Prostate gland (tissue), 2 donors: ENCODE measurements at regions not wholly inside any gene's neighbourhood (a gene's known extent, or its start where the extent isn't known, plus 50 kb on each side); places are given as distances from the start of the nearest gene placed in this dataset.

Source experiments
- DNase-seq: peaks from one replicate; pipeline ENCODE4 v3.0.0-alpha.2; 2019; ENCODE audit warnings: low spot score
- H3K27ac ChIP-seq, 2 donors: fragments of 200-600 bp; sonication (generic); 2 replicates each; pipeline ENCODE4 v1.5.1; 2017 to 2019
- H3K27me3 ChIP-seq: fragments of 200-600 bp; sonication (generic); replicated peaks from 2 replicates; pipeline ENCODE4 v1.5.1; 2019; ENCODE audit not compliant: insufficient read depth
- H3K36me3 ChIP-seq, 2 donors: fragments of 200-600 bp; sonication (generic); 1 replicate in 1 of 2; 2 replicates in 1 of 2; pipeline versions ENCODE4 v1.5.1 to v1.8.1; 2017 to 2019
- H3K4me1 ChIP-seq: fragments of 200-600 bp; sonication (generic); replicated peaks from 2 replicates; pipeline ENCODE4 v1.5.1; 2019
- H3K4me3 ChIP-seq, 2 donors: fragments of 200-600 bp; sonication (generic); 2 replicates each; pipeline ENCODE4 v1.5.1; 2017 to 2019
- H3K9me3 ChIP-seq: fragments of 200-600 bp; sonication (generic); 2 replicates; pipeline ENCODE4 v1.5.1; 2017
- CTCF ChIP-seq, 4 experiments: fragments of 200-600 bp in 2 of 4; fragments of 450-650 bp in 2 of 4; sonication (generic) in 2 of 4; IDR thresholded peaks; 1 replicate in 3 of 4; 2 replicates in 1 of 4; pipeline ENCODE4 v1.5.1; 2016 to 2019; ENCODE audit warnings: antibody characterized with exemption in 4 of 4, mild to moderate bottlenecking in 2 of 4, moderate library complexity in 2 of 4
- POLR2A ChIP-seq: fragments of 450-650 bp; IDR thresholded peaks from one replicate; pipeline ENCODE4 v1.6.1; 2016; ENCODE audit warnings: antibody characterized with exemption, mild to moderate bottlenecking
- POLR2AphosphoS5 ChIP-seq: sonication (generic); formaldehyde crosslinking; IDR thresholded peaks from one replicate; pipeline ENCODE4 v1.6.1; 2017; ENCODE audit warnings: antibody characterized with exemption
- WGBS: methylation state at CpG from one replicate; pipeline ENCODE4 v1.1.5; 2018; 5-methylcytosine and 5-hydroxymethylcytosine counted together
- intact Hi-C: fragments of 100-400 bp; cut with DNase I; formaldehyde crosslinking; loops from one replicate; pipeline ENCODE4 v1.14.2; 2022

- intact Hi-C loops = no loop called here
- Histone ChIP-seq H3K4me3 (no peak overlapping the region), H3K4me1 (no peaks in the 10 kb centered on the region), H3K36me3 (no peaks in the 10 kb centered on the region), H3K27ac (no peak overlapping the region), H3K9me3 (no peaks in the 10 kb centered on the region), H3K27me3 (no peaks in the 10 kb centered on the region)
- no peak for DNase-seq
- TF ChIP-seq POLR2AphosphoS5 (no peak), CTCF (IDR thresholded peaks at IDR 0.05) (no peak), POLR2A (no peak)
Measured at GRCh38 chr14:86627080-86627479, 1097.1 kb downstream of the FLRT2 start.

- intact Hi-C loops = no loop called here
- no peak overlapping the region for H3K4me3 ChIP-seq
- H3K9me3 ChIP-seq = no peaks in the 10 kb centered on the region
- no peaks in the 10 kb centered on the region for H3K27me3 ChIP-seq
- H3K36me3 ChIP-seq = no peaks in the 10 kb centered on the region
- TF ChIP-seq POLR2A (no peak), POLR2AphosphoS5 (no peak), CTCF (IDR thresholded peaks at IDR 0.05) (no peak)
- WGBS = 76% methylated on average over 3 of the region's 3 CpGs
- no peak overlapping the region for H3K27ac ChIP-seq
- H3K4me1 ChIP-seq = no peaks in the 10 kb centered on the region
- no peak for DNase-seq
Measured at GRCh38 chr14:86626530-86626929, 1096.6 kb downstream of the FLRT2 start.

- TF ChIP-seq POLR2AphosphoS5 (no peak), CTCF (IDR thresholded peaks at IDR 0.05) (no peak), POLR2A (no peak)
- intact Hi-C loops = no loop called here
Measured at GRCh38 chr14:86625637-86626036, 1095.7 kb downstream of the FLRT2 start.

GRCh38 chr14:86619726-86620125 lies 1089.8 kb downstream of the FLRT2 start:
- H3K27me3 ChIP-seq = no peaks in the 10 kb centered on the region
- intact Hi-C loops = no loop called here
- WGBS = 96% methylated on average over 2 of the region's 2 CpGs

More at GRCh38 chr14:86625637-86626036, 1095.7 kb downstream of the FLRT2 start:
- no peaks in the 10 kb centered on the region for H3K36me3 ChIP-seq
- H3K4me3 ChIP-seq = no peak overlapping the region
- H3K27me3 ChIP-seq = no peaks in the 10 kb centered on the region
- H3K27ac ChIP-seq = no peak overlapping the region
- no peaks in the 10 kb centered on the region for H3K4me1 ChIP-seq
- no peaks in the 10 kb centered on the region for H3K9me3 ChIP-seq
- no peak for DNase-seq

More at GRCh38 chr14:86619726-86620125, 1089.8 kb downstream of the FLRT2 start:
- H3K4me3 ChIP-seq = no peak overlapping the region
- TF ChIP-seq POLR2AphosphoS5 (no peak), POLR2A (no peak), CTCF (IDR thresholded peaks at IDR 0.05) (no peak)
- no peaks in the 10 kb centered on the region for H3K4me1 ChIP-seq
- no peaks in the 10 kb centered on the region for H3K9me3 ChIP-seq
- no peak overlapping the region for H3K27ac ChIP-seq
- DNase-seq = no peak
- H3K36me3 ChIP-seq = no peaks in the 10 kb centered on the region
